Mesenchymal stem cell (in vitro differentiated cells and primary cell): ENCODE measurements at regions not wholly inside any gene's neighbourhood (a gene's known extent, or its start where the extent isn't known, plus 50 kb on each side); places are given as distances from the start of the nearest gene placed in this dataset.
"Not testable (repeated sequence)": the region's sequence is repeated elsewhere in the genome, so short reads cannot be mapped to it uniquely, and the experiment has no call there.

Experiments used
- DNase-seq: peaks from one replicate; pipeline ENCODE4 v3.0.0-alpha.2; 2013
- H2AFZ ChIP-seq: one replicate; pipeline ENCODE4 v1.6.1; 2013; ENCODE audit warnings: low read depth, mild to moderate bottlenecking, control low read depth, inconsistent platforms, low read length, moderate library complexity
- H2AK5ac ChIP-seq: 2 replicates; pipeline ENCODE4 v1.6.1; 2013; ENCODE audit warnings: low read length, moderate library complexity, mild to moderate bottlenecking, inconsistent platforms; ENCODE audit not compliant: severe bottlenecking
- H2BK120ac ChIP-seq: one replicate; pipeline ENCODE4 v1.6.1; 2013; ENCODE audit warnings: low read depth, mild to moderate bottlenecking, inconsistent platforms, low read length, moderate library complexity
- H2BK12ac ChIP-seq, 2 experiments: one replicate each; pipeline ENCODE4 v1.6.1; 2013; ENCODE audit warnings: inconsistent platforms in 2 of 2, low read length in 2 of 2, mild to moderate bottlenecking in 2 of 2, moderate library complexity in 2 of 2, control low read depth in 1 of 2
- H2BK15ac ChIP-seq: one replicate; pipeline ENCODE4 v1.6.1; 2013; ENCODE audit warnings: mild to moderate bottlenecking, low read depth, inconsistent platforms; ENCODE audit not compliant: poor library complexity, severe bottlenecking
- H2BK5ac ChIP-seq: 2 replicates; pipeline ENCODE4 v1.6.1; 2013; ENCODE audit warnings: low read depth, mild to moderate bottlenecking, low read length, control low read depth, inconsistent platforms; ENCODE audit not compliant: poor library complexity, severe bottlenecking
- H3K14ac ChIP-seq, 2 experiments: one replicate each; pipeline ENCODE4 v1.6.1; 2013; ENCODE audit warnings: inconsistent platforms in 2 of 2, low read length in 2 of 2, control low read depth in 1 of 2, mild to moderate bottlenecking in 1 of 2, moderate library complexity in 1 of 2
- H3K18ac ChIP-seq, 2 experiments: one replicate each; pipeline ENCODE4 v1.6.1; 2013; ENCODE audit warnings: inconsistent platforms in 2 of 2, low read length in 2 of 2, control low read depth in 1 of 2, low read depth in 1 of 2, mild to moderate bottlenecking in 1 of 2
- H3K23ac ChIP-seq, 2 experiments: one replicate each; pipeline ENCODE4 v1.6.1; 2013; ENCODE audit warnings: inconsistent platforms in 2 of 2, low read length in 2 of 2, mild to moderate bottlenecking in 2 of 2, moderate library complexity in 2 of 2, control low read depth in 1 of 2
- H3K27ac ChIP-seq: 2 replicates; pipeline ENCODE4 v1.5.1; 2013; ENCODE audit warnings: mild to moderate bottlenecking, moderate library complexity, low read length, control low read depth, inconsistent platforms; ENCODE audit not compliant: poor library complexity, severe bottlenecking
- H3K27me3 ChIP-seq, 2 experiments: 2 replicates each; pipeline versions ENCODE4 v1.6.1 to v1.7.0; 2013; ENCODE audit warnings: low read length in 2 of 2, mild to moderate bottlenecking in 2 of 2, moderate library complexity in 2 of 2, control low read depth in 1 of 2, inconsistent platforms in 1 of 2; ENCODE audit not compliant: control insufficient read depth in 1 of 2, insufficient read depth in 1 of 2
- H3K36me3 ChIP-seq, 2 experiments: 2 replicates each; pipeline versions ENCODE4 v1.6.1 to v1.7.0; 2013; ENCODE audit warnings: low read length in 2 of 2, control low read depth in 1 of 2, inconsistent platforms in 1 of 2, low read depth in 1 of 2, mild to moderate bottlenecking in 1 of 2; ENCODE audit not compliant: insufficient read depth in 2 of 2, control insufficient read depth in 1 of 2
- H3K4ac ChIP-seq, 2 experiments: one replicate each; pipeline ENCODE4 v1.6.1; 2013; ENCODE audit warnings: inconsistent platforms in 2 of 2, low read length in 2 of 2, mild to moderate bottlenecking in 2 of 2, moderate library complexity in 2 of 2, control low read depth in 1 of 2, low read depth in 1 of 2
- H3K4me1 ChIP-seq: 2 replicates; pipeline ENCODE4 v1.6.1; 2013; ENCODE audit warnings: low read depth, low read length, control low read depth; ENCODE audit not compliant: control insufficient read depth, insufficient read depth
- H3K4me2 ChIP-seq: 2 replicates; pipeline ENCODE4 v1.6.1; 2013; ENCODE audit warnings: low read length, mild to moderate bottlenecking, inconsistent platforms; ENCODE audit not compliant: poor library complexity, severe bottlenecking
- H3K4me3 ChIP-seq, 2 experiments: 2 replicates each; pipeline versions ENCODE4 v1.5.1 to v1.7.0; 2013; ENCODE audit warnings: low read length in 2 of 2, mild to moderate bottlenecking in 2 of 2, control low read depth in 1 of 2, low read depth in 1 of 2; ENCODE audit not compliant: insufficient read depth in 1 of 2
- H3K79me1 ChIP-seq: replicated peaks from 2 replicates; pipeline ENCODE4 v1.6.1; 2013; ENCODE audit warnings: mild to moderate bottlenecking, control low read depth, low read length, inconsistent platforms; ENCODE audit not compliant: poor library complexity, severe bottlenecking
- H3K9ac ChIP-seq: 2 replicates; pipeline ENCODE4 v1.7.0; 2013; ENCODE audit warnings: mild to moderate bottlenecking, low read length, moderate library complexity
- H3K9me3 ChIP-seq: 2 replicates; pipeline ENCODE4 v1.7.0; 2013; ENCODE audit warnings: mild to moderate bottlenecking, low read length; ENCODE audit not compliant: control insufficient read depth
- H4K8ac ChIP-seq: one replicate; pipeline ENCODE4 v1.6.1; 2013; ENCODE audit warnings: inconsistent platforms, mild to moderate bottlenecking, low read length, moderate library complexity
- H4K91ac ChIP-seq: one replicate; pipeline ENCODE4 v1.6.1; 2013; ENCODE audit warnings: mild to moderate bottlenecking, low read length, inconsistent platforms
- WGBS: methylation state at CpG from one replicate; pipeline ENCODE4 v1.1.7; 2013; ENCODE audit warnings: mixed read lengths; 5-methylcytosine and 5-hydroxymethylcytosine counted together

DNA sequence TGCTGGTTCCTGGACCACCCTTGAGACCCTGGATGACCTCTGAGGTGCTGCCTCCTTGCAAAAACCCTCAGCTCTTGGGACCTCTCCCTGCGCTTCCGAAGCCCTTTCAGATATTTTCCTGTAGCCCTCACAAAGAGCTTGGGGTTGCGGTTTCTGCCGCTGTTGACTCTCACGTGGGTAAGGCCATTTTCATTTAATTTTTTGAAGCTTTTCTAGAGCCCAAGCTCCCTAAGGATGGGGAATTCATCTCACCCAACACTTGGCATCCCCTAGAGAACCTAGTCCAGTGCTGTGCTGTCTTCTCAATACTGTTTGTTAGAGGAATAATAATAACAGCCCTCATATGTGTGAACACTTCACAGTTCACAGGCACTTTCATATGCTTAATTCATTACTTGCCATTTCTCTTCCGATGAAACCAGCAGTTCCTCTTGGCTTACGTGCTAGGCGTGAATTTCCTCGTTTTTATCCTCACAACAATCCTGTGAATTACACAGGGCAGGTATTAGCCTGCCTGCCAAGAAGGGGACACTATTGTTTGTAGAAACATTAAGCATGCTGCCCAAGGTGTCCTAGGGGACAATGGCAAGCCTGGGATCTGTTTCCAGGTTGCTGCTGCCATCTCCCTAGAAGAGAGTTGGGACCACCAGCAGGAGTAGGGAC lies 71.6 kb upstream of the CTBP2 start:
- H3K18ac ChIP-seq = peak overlapping the region; percentile 55 to 78
- no peak overlapping the region for H3K4me3 ChIP-seq
- no peaks in the 10 kb centered on the region for H3K36me3 ChIP-seq
- H2AK5ac ChIP-seq = peak overlapping the region; percentile 93
- peak overlapping the region in 1 of 2 experiments; percentile 17 for H3K23ac ChIP-seq
- H2BK120ac ChIP-seq = no peak overlapping the region
- no peak overlapping the region for H2BK15ac ChIP-seq
- H4K91ac ChIP-seq = peak overlapping the region; percentile 78
- no peak for DNase-seq
- no peak overlapping the region for H2AFZ ChIP-seq
- H3K4ac ChIP-seq = peak overlapping the region; percentile 35 to 48
- peaks cover 14% of the 10 kb centered on the region for H3K4me1 ChIP-seq
- H3K27me3 ChIP-seq = no peaks in the 10 kb centered on the region
- H3K4me2 ChIP-seq = no peak overlapping the region
- H4K8ac ChIP-seq = peak overlapping the region; percentile 3
- no peak overlapping the region for H3K9ac ChIP-seq
- H3K27ac ChIP-seq = peak overlapping the region; percentile 22
- no peaks in the 10 kb centered on the region for H3K79me1 ChIP-seq
- WGBS = 88% methylated on average over 9 of the region's 9 CpGs
- peak overlapping the region; percentile 75 to 96 for H2BK12ac ChIP-seq
- peak overlapping the region in 1 of 2 experiments; percentile 74 for H3K14ac ChIP-seq
- H2BK5ac ChIP-seq = no peak overlapping the region
- H3K9me3 ChIP-seq = peaks cover 12% of the 10 kb centered on the region

DNA sequence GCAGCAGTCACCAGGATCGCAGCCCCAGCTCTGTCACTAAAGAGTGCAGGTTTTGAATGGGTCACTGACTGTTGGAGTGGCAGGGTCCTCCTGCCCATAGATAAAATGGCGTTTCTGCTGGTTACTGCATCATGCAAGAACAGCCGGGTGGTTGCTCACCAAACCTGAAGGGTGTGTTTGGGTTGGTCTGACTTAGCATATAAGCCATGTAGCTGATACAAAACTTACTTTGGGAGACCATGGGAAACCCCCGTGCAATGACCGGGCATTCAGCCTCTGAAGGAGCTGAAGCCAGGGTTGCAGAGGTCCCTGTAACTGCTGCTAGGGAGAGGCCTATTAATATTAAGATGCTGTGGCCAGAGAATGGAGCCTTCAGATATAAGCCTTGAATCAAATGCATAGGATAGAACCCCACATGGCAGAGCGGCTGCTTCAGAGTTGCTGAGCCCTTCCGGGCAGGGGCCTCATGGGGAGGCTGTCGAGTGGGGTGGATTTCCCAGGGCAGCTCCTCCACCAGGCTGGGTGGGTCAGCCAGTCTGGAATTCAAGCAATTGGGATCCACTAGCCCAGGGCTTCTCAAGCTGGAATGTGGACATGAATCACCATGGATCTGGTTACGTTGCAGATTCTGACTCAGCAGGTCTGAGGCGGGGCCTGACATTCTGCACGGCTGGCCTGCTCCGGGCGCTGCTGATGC lies 70.9 kb upstream of the CTBP2 start:
- peak overlapping the region; percentile 12 for H3K9ac ChIP-seq
- peak overlapping the region; percentile 28 to 74 for H2BK12ac ChIP-seq
- H3K27me3 ChIP-seq = no peaks in the 10 kb centered on the region
- H2BK15ac ChIP-seq = no peak overlapping the region
- no peaks in the 10 kb centered on the region for H3K36me3 ChIP-seq
- peaks cover 6% of the 10 kb centered on the region for H3K9me3 ChIP-seq
- no peak overlapping the region for H3K4me3 ChIP-seq
- H4K8ac ChIP-seq = peak overlapping the region; percentile 95
- 36% methylated on average over 13 of the region's 13 CpGs for WGBS
- no peak overlapping the region for H2BK120ac ChIP-seq
- H4K91ac ChIP-seq = no peak overlapping the region
- DNase-seq = peak; percentile 94
- no peak overlapping the region for H3K23ac ChIP-seq
- no peaks in the 10 kb centered on the region for H3K79me1 ChIP-seq
- H2AFZ ChIP-seq = peak overlapping the region; percentile 47
- peaks cover 14% of the 10 kb centered on the region for H3K4me1 ChIP-seq
- no peak overlapping the region for H2BK5ac ChIP-seq
- peak overlapping the region; percentile 50 for H2AK5ac ChIP-seq
- H3K27ac ChIP-seq = peak overlapping the region; percentile 75
- H3K4ac ChIP-seq = peak overlapping the region; percentile 28 to 29
- H3K4me2 ChIP-seq = peak overlapping the region; percentile 42
- no peak overlapping the region for H3K14ac ChIP-seq
- peak overlapping the region; percentile 70 to 73 for H3K18ac ChIP-seq

DNA sequence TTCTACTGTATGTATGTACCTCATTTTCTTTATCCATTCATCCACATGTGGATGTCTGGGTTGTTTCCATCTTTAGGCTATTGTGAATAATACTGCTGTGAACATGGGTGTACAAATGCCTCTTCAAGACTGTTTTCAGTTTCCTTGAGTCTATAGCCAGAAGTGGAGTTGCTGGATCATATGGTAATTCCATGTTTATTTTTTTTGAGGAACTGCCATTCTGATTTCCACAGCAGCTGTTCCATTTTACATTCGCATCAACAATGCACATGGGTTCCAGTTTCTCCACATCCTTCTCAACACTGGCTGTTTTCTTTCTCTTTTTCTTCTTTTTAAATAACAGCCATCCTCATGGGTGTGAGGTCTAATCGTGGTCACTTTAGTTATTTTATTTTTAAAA lies 69.9 kb upstream of the CTBP2 start:
- no peak overlapping the region for H3K4me3 ChIP-seq
- H3K9me3 ChIP-seq = no peaks in the 10 kb centered on the region
- H3K27ac ChIP-seq = no peak overlapping the region
- no peak overlapping the region for H3K23ac ChIP-seq
- no peak overlapping the region for H4K8ac ChIP-seq
- WGBS = 89% methylated on average over 2 of the region's 2 CpGs
- no peak overlapping the region for H3K4ac ChIP-seq
- no peak overlapping the region for H3K9ac ChIP-seq
- H3K27me3 ChIP-seq = no peaks in the 10 kb centered on the region
- H2BK15ac ChIP-seq = no peak overlapping the region
- H2BK5ac ChIP-seq = no peak overlapping the region
- H3K79me1 ChIP-seq = no peaks in the 10 kb centered on the region
- H3K4me2 ChIP-seq = no peak overlapping the region
- no peak overlapping the region for H2AFZ ChIP-seq
- no peaks in the 10 kb centered on the region for H3K36me3 ChIP-seq
- peaks cover 14% of the 10 kb centered on the region for H3K4me1 ChIP-seq
- no peak overlapping the region for H3K18ac ChIP-seq
- H4K91ac ChIP-seq = no peak overlapping the region
- H2BK12ac ChIP-seq = no peak overlapping the region
- no peak overlapping the region for H2BK120ac ChIP-seq
- no peak overlapping the region for H3K14ac ChIP-seq
- H2AK5ac ChIP-seq = no peak overlapping the region
- DNase-seq = no peak

DNA sequence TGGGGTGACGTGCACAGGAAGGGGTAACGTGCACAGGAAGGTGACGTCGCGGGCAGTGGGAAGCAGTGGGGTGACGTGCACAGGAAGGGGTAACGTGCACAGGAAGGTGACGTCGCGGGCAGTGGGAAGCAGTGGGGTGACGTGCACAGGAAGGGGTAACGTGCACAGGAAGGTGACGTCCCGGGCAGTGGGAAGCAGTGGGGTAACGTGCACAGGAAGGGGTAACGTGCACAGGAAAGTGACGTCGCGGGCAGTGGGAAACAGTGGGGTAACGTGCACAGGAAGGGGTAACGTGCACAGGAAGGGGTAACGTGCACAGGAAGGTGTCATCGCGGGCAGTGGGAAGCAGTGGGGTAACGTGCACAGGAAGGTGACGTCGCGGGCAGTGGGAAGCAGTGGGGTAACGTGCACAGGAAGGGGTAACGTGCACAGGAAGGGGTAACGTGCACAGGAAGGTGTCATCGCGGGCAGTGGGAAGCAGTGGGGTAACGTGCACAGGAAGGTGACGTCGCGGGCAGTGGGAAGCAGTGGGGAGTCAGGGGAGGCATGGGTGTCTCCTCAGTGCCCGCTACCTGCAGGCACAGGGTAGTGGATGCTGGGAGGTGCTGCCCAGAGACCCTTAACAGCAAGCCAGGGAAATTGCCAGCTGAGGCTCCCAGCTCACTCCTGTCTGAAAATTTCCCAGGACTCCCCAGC lies 68.0 kb upstream of the CTBP2 start:
- H2AK5ac ChIP-seq, H2BK12ac ChIP-seq, H2BK15ac ChIP-seq, H2AFZ ChIP-seq, H2BK5ac ChIP-seq, H3K27me3 ChIP-seq, H4K91ac ChIP-seq, H3K4me2 ChIP-seq, H3K18ac ChIP-seq, H3K27ac ChIP-seq, H3K9me3 ChIP-seq, H3K23ac ChIP-seq, H3K9ac ChIP-seq, H3K36me3 ChIP-seq, H3K4me3 ChIP-seq, H3K79me1 ChIP-seq, H2BK120ac ChIP-seq, DNase-seq, H3K4ac ChIP-seq, H3K14ac ChIP-seq, H4K8ac ChIP-seq: not testable (repeated sequence)
- WGBS = 93% methylated on average over 23 of the region's 38 CpGs
- H3K4me1 ChIP-seq = peaks cover 14% of the 10 kb centered on the region
